GM12892 (cell line): ENCODE measurements at regions not wholly inside any gene's neighbourhood (a gene's known extent, or its start where the extent isn't known, plus 50 kb on each side); places are given as distances from the start of the nearest gene placed in this dataset.

Source experiments
- POLR2A ChIP-seq: IDR thresholded peaks from 2 replicates; pipeline ENCODE4 v1.6.1; 2011; ENCODE audit warnings: low read depth, low read length, control low read depth
- POLR2AphosphoS5 ChIP-seq: IDR thresholded peaks from 2 replicates; pipeline ENCODE4 v1.6.1; 2011; ENCODE audit warnings: low read depth, low read length, control low read depth
- TAF1 ChIP-seq: IDR thresholded peaks from 2 replicates; pipeline ENCODE4 v1.6.1; 2011; ENCODE audit warnings: low read depth, mild to moderate bottlenecking, control low read depth, low read length, borderline replicate concordance

- TF ChIP-seq POLR2A = no peak
- TF ChIP-seq TAF1 = no peak
- TF ChIP-seq POLR2AphosphoS5 = no peak
Observed at GRCh38 chr5:121138952-121139351, 674.9 kb downstream of the PRR16 start.
